ENCODE measurements at regions not wholly inside any gene's neighbourhood (a gene's known extent, or its start where the extent isn't known, plus 50 kb on each side); places are given as distances from the start of the nearest gene placed in this dataset.
"Not testable (repeated sequence)": the region's sequence is repeated elsewhere in the genome, so short reads cannot be mapped to it uniquely, and the experiment has no call there.

GRCh38 chr9:715300-715699 is 126.2 kb upstream of the DMRT1 start:
- 23 to 32% methylated on average over 2 of the region's 2 CpGs for WGBS, 2 donors
- no peak for DNase-seq (ENCODE audit: low spot score in 2 of 2)
- intact Hi-C loops (cut with DNase I; ENCODE audit: low total_unique reads), result no loop called here
- TF ChIP-seq, protein P1, sequence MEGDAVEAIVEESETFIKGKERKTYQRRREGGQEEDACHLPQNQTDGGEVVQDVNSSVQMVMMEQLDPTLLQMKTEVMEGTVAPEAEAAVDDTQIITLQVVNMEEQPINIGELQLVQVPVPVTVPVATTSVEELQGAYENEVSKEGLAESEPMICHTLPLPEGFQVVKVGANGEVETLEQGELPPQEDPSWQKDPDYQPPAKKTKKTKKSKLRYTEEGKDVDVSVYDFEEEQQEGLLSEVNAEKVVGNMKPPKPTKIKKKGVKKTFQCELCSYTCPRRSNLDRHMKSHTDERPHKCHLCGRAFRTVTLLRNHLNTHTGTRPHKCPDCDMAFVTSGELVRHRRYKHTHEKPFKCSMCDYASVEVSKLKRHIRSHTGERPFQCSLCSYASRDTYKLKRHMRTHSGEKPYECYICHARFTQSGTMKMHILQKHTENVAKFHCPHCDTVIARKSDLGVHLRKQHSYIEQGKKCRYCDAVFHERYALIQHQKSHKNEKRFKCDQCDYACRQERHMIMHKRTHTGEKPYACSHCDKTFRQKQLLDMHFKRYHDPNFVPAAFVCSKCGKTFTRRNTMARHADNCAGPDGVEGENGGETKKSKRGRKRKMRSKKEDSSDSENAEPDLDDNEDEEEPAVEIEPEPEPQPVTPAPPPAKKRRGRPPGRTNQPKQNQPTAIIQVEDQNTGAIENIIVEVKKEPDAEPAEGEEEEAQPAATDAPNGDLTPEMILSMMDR (IDR thresholded peaks at IDR 0.05), result no peak
- no peak for TF ChIP-seq POLR2A (IDR thresholded peaks at IDR 0.05)
- no peak overlapping the region for H3K4me3 ChIP-seq (ENCODE audit: low read depth, poor library complexity, severe bottlenecking)

- no peak for DNase-seq (ENCODE audit: low spot score in 2 of 2)
- intact Hi-C loops (cut with DNase I; ENCODE audit: low total_unique reads), result no loop called here
- no peak for TF ChIP-seq POLR2A (IDR thresholded peaks at IDR 0.05)
- TF ChIP-seq, protein P1 (IDR thresholded peaks at IDR 0.05), result no peak
- WGBS, 2 donors, result 42 to 52% methylated on average over 3 of the region's 3 CpGs
- H3K4me3 ChIP-seq (ENCODE audit: low read depth, poor library complexity, severe bottlenecking), result no peak overlapping the region
Observed at GRCh38 chr9:715743-716400, 125.6 kb upstream of the DMRT1 start.

- DNase-seq (ENCODE audit: low spot score in 2 of 2), result no peak
- TF ChIP-seq POLR2A (IDR thresholded peaks at IDR 0.05), result no peak
- TF ChIP-seq, protein P1 (IDR thresholded peaks at IDR 0.05), result no peak
- intact Hi-C loops (cut with DNase I; ENCODE audit: low total_unique reads), result no loop called here
- no peak overlapping the region for H3K4me3 ChIP-seq (ENCODE audit: low read depth, poor library complexity, severe bottlenecking)
- 55 to 68% methylated on average over 5 of the region's 5 CpGs for WGBS, 2 donors
Observed at GRCh38 chr9:717722-718121, 123.8 kb upstream of the DMRT1 start.

- no peak for TF ChIP-seq POLR2A (IDR thresholded peaks at IDR 0.05)
- TF ChIP-seq, protein P1 (IDR thresholded peaks at IDR 0.05), result no peak
- H3K4me3 ChIP-seq (ENCODE audit: low read depth, poor library complexity, severe bottlenecking), result no peak overlapping the region
- no peak for DNase-seq (ENCODE audit: low spot score in 2 of 2)
- intact Hi-C loops (cut with DNase I; ENCODE audit: low total_unique reads), result no loop called here
- 66 to 78% methylated on average over 5 of the region's 5 CpGs for WGBS, 2 donors
Observed at GRCh38 chr9:720239-720881, 121.1 kb upstream of the DMRT1 start.

DNA sequence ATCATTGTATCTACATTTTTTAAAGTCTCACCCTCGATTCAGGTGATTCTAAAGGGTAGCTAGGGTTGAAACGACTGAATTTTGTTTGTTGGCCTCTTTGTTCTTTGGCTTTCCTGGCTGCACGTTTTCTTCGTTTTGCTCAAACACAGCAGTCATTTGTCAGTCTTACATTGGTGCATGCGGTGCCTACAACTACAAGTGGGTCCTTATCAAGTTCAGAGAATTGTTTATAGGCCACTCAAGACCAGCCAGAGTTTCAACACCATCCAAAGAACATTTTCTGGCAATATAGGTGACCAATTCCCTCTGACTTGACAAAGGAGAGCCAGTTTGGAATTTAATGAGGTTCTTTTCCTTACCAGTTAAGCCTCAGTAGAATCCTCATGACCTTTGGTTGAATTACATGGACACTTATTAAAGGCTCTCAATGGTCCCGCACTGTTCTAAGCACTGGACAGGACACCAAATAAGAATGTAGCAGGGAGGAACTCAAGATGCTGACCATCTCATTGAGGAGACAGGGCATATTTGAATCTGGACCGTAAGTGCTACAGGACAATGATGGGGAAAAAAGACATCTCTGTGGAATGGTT is 119.0 kb upstream of the DMRT1 start:
- 97% methylated on average over 7 of the region's 7 CpGs for WGBS, 2 donors
- intact Hi-C loops (cut with DNase I; ENCODE audit: low total_unique reads), result no loop called here
- H3K4me3 ChIP-seq (ENCODE audit: low read depth, poor library complexity, severe bottlenecking), result no peak overlapping the region
- no peak for DNase-seq (ENCODE audit: low spot score in 2 of 2)
- no peak for TF ChIP-seq POLR2A (IDR thresholded peaks at IDR 0.05)
- TF ChIP-seq, protein P1 (IDR thresholded peaks at IDR 0.05), result no peak

DNA sequence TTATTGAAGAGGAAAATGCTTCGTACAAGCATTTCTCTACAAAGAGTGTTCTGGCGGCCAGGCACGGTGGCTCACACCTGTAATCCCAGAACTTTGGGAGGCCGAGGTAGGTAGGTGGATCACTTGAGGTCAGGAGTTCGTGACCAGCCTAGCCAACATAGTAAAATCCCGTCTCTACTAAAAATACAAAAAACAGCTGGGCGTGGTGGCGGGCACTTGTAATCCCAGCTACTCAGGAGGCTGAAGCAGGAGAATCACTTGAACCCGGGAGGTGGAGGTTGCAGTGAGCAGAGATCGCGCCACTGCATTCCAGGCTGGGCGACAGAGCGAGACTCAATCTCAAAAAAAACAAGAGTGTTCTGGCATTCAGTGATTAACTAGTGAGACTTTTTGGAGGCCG is 117.0 kb upstream of the DMRT1 start:
- WGBS, 2 donors, result 91 to 95% methylated on average over 14 of the region's 14 CpGs
- DNase-seq (ENCODE audit: low spot score in 2 of 2); H3K4me3 ChIP-seq (ENCODE audit: low read depth, poor library complexity, severe bottlenecking); intact Hi-C loops (cut with DNase I; ENCODE audit: low total_unique reads): not testable (repeated sequence)

All from lower leg skin (tissue), 4 donors.